GM10266 (cell line): ENCODE measurements at regions not wholly inside any gene's neighbourhood (a gene's known extent, or its start where the extent isn't known, plus 50 kb on each side); places are given as distances from the start of the nearest gene placed in this dataset.

ENCODE experiments used
- DNase-seq: peaks from one replicate; pipeline ENCODE4 v3.0.0; 2012; ENCODE audit errors: extremely low spot score
- CTCF ChIP-seq: IDR thresholded peaks from 2 replicates; pipeline ENCODE4 v1.5.1; 2012; ENCODE audit warnings: mild to moderate bottlenecking, low read depth; ENCODE audit not compliant: control insufficient read depth, insufficient read depth; ENCODE audit errors: missing control alignments

GRCh38 chr2:19028587-19029375, 329.6 kb downstream of the OSR1 start:
- no peak for TF ChIP-seq CTCF
- no peak for DNase-seq

- no peak for DNase-seq
- no peak for TF ChIP-seq CTCF
These were observed 330.8 kb downstream of the OSR1 start for GRCh38 chr2:19027626-19028025.

- no peak for DNase-seq
- no peak for TF ChIP-seq CTCF
These were observed 332.2 kb downstream of the OSR1 start for GRCh38 chr2:19026261-19026660.

GRCh38 chr2:19022334-19022733, 336.1 kb downstream of the OSR1 start:
- no peak for DNase-seq
- no peak for TF ChIP-seq CTCF

- TF ChIP-seq CTCF: no peak
- no peak for DNase-seq
These were observed 336.7 kb downstream of the OSR1 start for GRCh38 chr2:19021721-19022120.

GRCh38 chr2:19021100-19021476, 337.3 kb downstream of the OSR1 start:
- TF ChIP-seq CTCF: no peak
- DNase-seq: no peak
